ENCODE measurements at regions not wholly inside any gene's neighbourhood (a gene's known extent, or its start where the extent isn't known, plus 50 kb on each side); places are given as distances from the start of the nearest gene placed in this dataset.
"Not testable (repeated sequence)": the region's sequence is repeated elsewhere in the genome, so short reads cannot be mapped to it uniquely, and the experiment has no call there.

DNA sequence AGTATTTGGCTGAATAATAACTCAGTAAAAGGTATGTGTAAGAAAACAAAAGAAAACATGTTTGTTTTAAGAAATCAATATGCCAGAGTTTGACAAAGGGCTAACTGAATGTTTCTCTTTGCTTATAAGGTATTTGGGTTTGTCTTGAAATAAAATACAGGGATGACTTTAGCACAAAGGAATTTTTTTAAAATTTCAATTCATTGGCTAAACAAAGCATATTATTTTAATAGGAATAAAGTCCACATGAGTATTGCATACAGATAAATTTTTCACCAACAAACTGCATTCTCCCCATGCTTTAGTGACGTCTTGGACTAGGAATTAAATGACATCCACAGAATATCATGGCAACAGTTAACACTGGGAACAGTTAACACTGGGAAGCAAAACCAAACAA, 480.0 kb upstream of the JAG1 start:
- DNase-seq: no peak

DNA sequence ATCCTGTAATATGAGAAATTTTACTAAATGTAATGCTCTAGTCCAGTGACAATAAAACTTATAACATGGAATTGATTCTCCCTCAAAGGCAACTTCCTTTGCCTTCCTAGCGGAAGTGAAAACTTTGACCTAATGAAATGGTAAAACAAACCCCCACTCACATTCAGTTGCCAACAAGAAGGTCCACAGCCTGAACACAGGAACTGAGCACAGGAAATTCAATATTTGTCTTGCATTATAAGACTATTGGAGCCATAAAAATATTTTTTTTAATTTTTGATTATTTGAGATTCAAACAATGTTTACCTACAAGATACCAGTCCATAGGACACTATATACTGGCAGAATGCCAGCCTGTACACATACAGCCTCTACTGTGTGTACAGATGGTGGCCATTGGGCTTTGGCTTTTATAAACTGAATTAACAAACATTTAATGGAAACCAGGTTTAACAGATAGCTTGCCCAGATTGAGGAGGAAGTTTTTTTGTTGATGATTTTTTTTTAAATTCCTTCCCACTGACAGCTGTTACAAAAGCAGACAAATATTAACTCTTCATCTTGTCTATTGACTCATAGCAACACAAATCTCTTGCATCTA, 481.5 kb upstream of the JAG1 start:
- DNase-seq: peak; percentile 8

DNA sequence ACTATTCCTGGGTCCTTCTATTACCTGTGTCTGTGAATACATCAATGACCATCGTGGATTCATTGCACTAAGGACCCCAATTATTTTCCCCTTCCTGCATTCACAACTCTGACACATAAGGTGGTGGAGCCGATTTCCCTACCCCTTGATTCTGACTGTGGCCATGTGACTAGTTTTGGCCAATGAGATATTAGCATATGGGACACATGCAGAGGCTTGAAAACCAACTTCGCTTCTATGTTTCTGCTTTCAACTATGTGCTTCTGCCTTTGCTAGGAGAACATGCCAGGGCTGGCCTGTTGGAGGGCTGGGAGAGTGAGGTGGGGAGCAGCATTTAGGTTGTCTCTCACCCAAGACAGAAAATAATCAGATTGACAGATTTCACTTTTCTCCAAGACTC, 483.1 kb upstream of the JAG1 start:
- no peak for DNase-seq

DNA sequence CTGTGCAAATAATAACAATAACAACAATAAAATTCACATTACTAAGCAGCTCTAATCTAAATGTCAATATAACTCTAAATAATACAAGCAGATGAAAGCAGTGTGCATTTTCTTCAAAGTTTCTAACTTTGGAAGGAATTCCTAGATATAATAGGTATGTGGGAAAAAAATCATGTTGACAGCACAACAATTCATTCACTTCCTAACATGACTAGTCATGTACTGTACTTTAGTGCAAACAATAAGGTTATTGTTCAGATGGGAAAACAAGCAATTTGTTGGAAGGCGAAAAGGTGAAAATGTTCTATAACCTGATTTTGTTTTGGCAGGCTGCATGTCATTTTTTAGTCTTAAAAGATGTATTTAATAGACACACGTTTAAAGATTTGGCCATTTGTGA, 484.3 kb upstream of the JAG1 start:
- no peak for DNase-seq

DNA sequence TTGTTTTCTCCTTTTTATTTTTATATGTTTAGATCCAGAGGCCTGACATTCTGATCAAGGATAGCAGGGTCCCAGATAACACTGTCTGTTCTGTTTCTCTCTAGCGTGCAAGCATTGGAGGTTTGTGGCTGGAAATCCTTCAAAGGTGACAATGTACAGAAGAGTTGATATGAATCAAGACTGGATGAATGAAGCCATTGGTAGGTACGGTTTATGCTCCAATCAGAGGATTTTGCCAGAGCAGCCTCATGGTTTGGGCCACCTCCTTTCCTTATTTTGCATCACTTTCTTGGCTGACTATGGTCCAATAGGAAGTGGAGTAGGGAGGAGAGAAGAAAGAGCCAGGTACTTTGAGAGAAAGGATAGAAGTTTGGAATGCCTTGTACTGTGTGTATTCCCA, 484.8 kb upstream of the JAG1 start:
- no peak for DNase-seq

DNA sequence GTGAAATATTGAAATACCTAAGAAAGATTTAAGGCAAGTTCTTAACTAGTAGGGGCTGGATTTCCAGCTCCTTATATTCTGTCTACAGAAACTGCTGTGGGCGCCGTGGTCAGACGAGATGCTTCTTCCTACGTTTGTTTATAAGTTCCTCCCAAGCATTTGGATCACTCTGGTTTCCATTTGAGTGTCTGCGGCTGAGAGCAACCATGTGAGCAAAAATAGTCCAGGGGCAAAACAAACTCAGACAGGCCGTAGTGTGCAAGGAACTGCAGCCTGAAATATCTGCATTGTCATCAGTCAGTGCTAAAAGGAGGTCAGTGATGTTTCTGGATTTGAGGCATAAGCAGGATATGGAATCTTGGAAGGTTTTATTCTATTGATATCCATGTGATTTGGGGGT, 485.9 kb upstream of the JAG1 start:
- DNase-seq: no peak

DNA sequence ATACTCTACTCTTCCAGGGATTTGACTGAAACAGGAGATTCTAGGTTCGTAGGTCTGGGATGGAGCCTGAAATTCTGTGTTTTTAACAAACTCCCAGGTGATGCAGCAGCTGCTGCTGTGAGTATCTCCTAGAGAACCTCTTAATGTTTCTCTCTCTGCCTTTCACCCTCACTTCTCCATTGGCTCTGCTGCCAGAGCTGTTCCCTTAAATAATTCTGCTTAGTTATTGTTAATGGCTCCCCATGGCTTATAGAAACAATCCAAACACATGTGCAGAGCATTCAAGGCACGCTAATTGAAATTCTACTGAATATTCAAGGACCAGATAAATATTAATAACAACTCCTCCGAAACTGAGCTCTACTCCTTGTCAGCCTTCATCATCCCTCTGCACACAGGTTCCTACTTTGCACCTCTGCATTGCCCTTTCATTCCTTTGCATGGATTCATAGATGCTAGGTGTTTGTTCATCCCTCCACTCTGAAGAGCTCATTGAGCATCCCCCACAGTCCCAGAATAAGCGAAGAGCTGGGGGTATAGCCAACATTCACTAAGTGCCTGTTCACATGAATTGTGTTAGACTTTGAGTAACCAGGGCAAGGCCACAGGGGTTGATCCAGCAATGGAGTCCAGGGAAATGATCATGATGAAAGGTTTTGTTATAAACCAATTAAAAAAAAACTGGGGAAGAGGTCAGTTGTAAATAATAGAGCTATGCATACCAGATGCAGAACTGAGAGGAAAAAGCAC, 488.4 kb upstream of the JAG1 start:
- DNase-seq: no peak

DNA sequence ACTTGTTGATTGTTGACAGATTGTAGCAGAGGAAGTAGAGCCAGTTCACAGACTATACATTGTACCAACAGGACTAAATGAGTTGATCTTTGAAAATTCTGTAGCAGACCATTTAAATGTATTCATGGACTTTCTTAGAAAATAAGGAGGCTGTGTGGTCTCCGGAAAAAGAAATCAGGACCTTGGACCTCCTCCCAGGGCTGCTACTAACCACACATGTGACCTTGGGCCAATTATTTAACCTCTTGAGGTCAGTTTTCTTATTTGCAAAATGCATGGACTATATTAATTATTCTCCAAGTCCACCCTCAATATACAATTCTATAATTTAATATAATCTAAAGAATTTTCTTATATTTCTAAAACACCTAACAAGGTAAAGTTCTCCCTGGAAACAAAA, 492.0 kb upstream of the JAG1 start:
- no peak for DNase-seq

DNA sequence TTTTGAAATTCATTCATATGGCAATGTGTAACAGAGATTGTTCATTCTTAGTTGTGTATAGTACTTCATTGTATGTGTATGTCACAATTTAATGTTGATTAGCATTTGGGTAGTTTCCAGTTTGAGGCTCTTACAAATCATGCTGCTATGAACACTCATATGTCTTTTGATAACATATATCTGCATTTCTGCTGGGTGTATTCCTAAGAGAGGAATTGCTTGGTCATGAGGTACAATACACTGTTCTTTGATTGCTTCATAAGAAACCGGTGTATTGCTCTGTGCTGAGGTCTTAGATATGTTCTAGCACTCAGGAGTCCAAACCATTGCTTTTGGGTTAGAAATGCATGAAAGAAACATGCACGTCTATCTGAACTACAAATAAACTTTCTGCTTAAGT, 492.9 kb upstream of the JAG1 start:
- DNase-seq: no peak

DNA sequence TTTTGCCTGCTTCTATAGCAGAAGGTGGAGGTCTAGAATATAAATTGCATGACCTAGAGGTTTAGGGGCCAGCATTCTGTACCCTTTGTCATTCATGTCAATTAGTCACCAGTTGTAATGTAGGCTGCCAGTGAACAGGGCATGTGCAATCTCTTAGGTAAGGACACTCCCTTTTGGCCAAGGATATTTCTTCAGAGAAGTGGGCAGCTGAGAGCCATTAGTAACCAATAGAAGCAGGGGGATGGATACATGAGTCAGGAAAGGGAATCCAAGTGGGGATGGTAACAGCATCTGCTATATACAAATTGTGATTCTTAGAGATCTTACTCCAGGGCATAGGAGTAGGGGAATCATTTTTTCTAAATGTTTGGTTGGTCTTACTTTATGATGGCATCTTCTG, 494.2 kb upstream of the JAG1 start:
- no peak for DNase-seq

DNA sequence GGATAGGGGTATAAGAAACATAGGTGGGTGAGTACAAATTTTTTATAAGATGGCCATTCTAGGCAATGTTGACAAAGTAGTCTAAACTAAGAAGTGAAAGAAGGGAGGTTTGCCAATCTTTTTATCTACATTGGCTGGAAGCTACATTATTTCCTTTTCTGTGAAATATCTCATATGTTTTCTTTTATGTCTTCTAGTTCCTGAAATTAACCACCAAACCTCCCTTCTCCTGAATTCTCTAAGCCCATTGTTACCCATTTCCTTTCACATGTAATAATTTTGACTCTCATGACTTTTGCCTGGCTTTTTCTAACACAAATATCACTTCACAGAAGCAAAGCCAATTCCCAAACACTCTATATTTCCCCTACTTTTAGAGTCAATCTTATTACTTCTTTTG, 496.2 kb upstream of the JAG1 start:
- no peak for DNase-seq

DNA sequence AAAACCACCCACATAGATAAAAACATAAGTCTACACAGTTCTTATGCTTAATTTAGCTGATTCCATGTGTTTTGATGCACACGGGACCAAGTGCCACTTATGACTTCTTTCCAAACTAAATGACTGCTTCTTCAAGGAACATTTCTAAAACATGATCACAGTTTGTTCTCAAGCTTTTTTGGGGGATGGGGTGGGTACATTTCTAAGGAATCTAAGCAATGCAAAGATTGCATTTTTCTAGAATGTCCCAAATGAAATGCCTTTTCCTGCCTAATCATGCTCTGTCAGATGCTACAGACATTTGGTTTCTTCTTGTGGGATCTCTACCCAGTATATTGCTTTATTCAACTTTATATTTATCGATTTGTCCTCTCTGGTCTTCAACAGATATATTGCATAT, 496.8 kb upstream of the JAG1 start:
- no peak for DNase-seq

DNA sequence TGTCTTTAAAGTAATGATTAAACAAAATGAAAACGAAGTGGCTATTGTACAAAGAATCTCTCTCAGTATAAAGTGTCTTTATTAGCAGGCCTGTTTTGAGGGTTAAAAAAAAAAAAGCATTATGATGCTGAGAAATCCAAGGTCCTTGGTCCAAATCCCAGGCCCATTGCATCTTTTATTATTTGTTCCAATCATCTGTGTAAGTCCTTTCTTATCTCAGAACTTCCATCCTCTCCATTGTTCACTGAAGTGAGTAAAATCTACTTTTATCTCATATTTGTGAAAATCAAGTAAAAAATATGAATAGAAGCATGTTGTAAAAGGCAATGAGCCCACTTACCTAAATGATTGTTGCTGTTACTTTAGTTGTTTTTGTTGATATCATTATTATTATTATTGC, 499.1 kb upstream of the JAG1 start:
- DNase-seq: no peak

DNA sequence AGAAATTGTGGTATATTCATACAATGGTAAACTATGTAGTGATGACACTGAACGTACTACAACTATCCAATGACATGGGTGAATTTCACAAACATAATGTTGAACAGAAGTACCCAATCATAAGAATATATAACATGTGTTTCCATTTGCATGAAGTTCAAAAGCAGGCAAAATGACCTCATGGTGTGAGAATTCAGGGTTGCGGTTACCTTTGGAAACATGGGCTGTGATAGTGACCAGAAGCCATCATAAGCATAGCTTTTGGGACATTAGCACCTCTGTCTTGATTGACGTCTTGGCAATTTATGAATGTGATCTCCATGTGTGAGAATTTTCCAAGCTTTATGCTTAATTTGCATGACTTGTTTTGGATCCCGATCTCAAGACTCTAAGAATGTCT, 500.1 kb upstream of the JAG1 start:
- DNase-seq: no peak

DNA sequence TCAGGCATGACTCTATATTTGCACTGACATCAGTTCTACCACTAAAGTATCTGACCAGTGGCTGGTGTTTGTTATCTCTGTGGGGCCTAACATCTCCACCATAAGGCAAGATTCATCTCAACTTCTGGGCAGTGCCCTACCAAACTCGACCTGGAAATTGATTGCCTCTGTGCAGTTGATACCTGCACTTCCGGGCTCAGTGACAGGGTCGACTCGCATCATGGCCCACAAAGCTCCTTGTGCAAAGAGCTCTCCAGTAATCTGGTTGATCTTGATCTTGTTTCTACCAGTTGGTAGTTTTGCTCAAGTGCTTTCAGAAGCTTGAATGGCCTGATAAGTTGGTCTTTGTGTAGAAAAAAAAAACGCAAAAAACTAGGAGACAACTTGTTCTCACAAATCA, 501.1 kb upstream of the JAG1 start:
- no peak for DNase-seq

DNA sequence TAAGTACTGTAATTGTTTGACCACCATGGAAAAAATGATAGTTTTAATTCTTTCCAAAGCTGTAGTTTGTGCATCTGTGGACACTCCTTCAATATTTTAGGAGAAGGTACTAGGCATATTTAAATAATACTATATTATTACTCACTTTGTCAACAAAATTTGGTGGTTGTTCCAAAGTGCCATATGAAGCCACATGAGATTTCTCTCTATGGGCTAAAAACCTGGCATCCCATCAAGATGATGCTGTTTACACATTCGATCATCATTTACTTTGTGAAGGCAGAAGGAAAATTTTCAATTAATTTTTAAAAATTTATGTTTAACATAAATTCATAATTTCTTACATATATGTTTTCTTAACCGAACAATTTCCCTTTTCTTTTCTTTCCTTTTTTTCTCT, 502.6 kb upstream of the JAG1 start:
- DNase-seq: no peak

DNA sequence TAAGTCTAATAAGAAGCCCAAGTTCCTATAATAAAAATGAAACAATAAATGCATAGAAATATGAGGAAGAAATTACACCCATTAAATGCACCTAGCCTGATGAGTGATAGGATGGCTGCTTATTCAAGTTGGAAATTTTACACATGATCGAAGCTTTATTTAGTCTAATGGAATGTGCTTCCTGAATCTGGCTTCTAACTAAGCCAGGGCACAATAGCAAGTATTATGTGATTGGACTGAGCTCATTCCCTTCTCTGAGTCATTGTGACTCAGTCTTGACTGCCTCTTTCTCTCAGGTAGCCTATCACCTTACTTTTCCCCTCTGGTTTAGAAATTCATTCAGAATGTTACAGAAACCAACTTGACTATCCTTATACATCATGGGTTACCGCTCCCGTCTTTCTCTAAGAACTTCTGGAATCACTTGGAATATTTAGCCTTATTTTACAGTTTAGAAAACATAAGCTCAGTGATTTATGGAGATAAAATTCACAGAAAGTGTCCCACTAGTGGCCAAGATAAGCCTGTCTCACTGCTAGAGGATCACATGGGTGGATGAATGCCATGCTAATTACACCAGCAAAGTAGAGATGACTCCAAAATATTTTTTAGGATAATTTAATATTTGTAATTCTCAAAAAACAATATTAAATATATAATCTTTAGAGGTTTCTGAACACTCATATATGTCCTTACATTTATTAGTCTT, 505.3 kb upstream of the JAG1 start:
- no peak for DNase-seq

DNA sequence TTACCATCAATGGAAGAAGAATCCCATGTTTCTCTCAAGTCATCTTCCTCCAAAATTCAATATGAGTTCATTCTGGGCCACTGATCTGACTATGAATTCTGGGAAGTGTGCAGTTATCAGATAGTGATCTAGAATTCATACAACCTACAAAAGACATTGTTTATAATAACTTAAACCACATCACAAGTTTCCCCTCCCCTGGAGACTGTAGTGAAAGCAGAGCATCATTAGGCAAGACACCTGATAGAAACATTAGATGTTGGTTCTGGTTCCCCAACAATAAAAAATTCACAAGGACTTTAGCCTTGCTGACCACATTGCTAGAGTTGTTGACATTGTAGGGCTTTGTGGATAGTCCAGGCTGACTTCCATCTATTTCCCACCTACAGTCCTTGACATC, 506.4 kb upstream of the JAG1 start:
- no peak for DNase-seq

DNA sequence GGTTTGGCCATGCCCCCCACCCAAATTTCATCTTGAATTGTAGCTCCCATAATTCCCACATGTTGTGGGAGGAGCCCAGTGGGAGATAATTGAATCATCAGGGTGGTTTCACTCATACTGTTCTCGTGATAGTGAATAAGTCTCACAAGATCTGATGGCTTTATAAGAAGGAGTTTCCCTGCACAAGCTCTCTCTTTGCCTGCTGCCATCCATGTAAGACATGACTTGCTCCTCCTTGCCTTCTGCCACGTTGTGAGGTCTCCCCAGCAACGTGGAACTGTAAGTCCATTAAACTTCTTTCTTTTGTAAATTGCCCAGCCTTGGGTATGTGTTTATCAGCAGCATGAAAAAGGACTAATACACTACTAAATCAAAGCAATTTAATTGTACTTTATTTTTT, 507.3 kb upstream of the JAG1 start:
- DNase-seq: not testable (repeated sequence)

DNA sequence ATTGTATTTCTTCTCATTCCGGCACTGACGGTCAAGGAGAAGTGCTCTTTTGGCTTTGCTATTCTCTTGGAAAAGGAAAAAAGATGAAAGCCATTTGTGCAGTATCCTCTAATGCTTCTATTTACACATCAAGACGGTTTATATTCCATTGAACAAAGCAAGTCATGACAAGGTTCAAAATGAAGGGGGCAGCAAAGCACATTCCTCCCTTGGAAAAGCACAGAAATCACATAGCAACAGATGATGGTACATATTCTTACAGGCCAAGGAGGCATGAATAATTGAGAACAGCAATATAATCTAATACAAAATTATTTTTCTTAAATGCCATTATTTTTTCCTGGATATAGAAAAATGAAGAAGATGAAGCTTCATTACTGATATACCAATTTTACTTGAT, 508.2 kb upstream of the JAG1 start:
- DNase-seq: no peak

DNA sequence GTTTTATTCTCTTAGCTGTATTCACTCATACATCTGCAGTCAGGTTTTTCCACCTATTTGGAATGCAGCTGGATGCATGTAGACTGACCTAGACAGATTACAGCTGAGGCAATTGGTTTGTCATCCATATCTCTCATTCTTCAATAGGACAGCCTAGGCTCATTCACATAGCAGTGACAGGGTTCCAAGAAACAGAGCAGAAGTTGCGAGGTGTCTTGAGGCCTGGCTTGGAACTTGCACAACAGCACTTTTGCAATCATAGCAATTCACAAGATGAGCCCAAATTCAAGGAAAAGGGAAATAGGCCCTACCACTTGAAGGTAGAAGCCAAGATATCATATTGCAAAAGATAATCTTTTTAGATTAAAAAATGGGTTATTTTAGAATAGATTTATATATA, 508.9 kb upstream of the JAG1 start:
- DNase-seq: no peak

DNA sequence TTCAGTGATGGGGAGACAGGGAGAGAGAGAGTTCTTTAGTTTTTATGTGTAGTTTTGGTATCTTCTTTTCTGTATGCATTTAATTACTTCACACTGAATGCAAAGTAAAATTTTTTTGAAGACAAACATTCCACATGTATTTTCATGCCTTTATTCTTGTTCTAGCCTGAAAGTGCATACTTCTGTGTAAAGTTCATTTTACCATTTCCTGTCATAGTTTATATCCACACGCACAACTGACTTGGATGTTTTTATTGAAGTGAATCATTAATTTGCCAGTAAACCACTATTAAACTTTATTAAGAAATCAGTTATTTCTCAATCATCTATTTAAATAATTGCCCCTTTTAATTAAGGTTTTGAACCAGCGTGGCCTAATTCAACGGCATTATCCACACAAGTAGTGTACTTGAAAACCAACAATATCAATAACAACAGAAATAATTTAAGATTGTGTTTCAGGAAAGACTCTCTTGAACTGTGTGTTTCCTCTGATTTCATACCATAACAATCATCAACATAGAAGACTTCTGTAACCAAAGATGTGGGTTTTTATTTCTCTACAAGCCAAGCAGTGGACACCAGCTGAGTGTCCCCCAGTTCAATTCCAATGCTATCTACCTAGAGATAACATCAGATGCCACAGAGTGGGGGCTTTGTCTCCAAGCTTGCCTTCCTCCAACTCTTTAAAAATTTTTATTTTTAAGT, 512.7 kb upstream of the JAG1 start:
- DNase-seq: no peak

DNA sequence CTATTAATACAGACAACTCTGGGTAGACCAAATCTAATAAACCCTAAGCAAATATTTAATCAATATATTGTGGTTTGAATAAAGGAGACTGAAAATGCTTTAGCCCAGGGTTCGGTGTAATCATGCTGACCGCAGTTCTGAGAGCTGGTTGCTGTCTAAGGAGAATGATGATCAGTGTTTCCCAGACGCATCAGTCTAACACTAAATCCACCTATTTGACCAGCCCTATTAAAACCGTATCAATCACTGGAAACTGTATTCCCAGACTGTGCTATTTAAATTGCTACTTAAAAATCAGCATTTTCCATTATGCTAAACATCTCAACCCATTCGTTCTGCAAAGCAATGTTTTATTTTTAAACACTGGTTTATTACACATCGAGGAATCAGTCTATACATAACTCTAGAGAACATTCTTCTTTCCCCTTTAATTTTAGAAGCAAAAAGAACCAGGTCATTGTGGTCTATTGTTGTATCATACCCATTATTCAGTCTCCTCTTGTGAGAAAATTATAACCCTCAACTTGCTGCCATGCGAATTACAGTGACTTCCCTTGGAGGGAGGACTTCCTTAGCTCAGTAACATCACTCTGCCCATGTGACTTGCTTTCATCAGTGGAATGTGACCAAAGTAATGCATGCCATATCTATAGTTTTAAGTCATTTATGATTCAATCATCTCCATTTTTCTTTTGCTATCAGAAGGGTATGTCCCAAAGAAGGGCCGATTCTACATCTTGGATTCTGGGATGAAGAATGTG, 515.2 kb upstream of the JAG1 start:
- no peak for DNase-seq

All from NCI-H1105 (cell line).